Muscle layer of duodenum (tissue), 2 donors: ENCODE measurements at regions not wholly inside any gene's neighbourhood (a gene's known extent, or its start where the extent isn't known, plus 50 kb on each side); places are given as distances from the start of the nearest gene placed in this dataset.

Experiments
- H3K27ac ChIP-seq: one replicate; pipeline ENCODE4 v1.7.0; 2013; ENCODE audit warnings: mild to moderate bottlenecking, low read length
- H3K27me3 ChIP-seq: one replicate; pipeline ENCODE4 v1.7.0; 2013; ENCODE audit warnings: low read depth, mild to moderate bottlenecking, control low read depth, low read length
- H3K36me3 ChIP-seq, 2 donors: one replicate each; pipeline ENCODE4 v1.7.0; 2013; ENCODE audit warnings: low read length in 2 of 2, control low read depth in 1 of 2, mild to moderate bottlenecking in 1 of 2; ENCODE audit not compliant: insufficient read depth in 2 of 2, control insufficient read depth in 1 of 2
- H3K4me1 ChIP-seq, 2 donors: one replicate each; pipeline ENCODE4 v1.7.0; 2013; ENCODE audit warnings: low read length in 2 of 2, mild to moderate bottlenecking in 2 of 2, control low read depth in 1 of 2, moderate library complexity in 1 of 2; ENCODE audit not compliant: insufficient read depth in 2 of 2, control insufficient read depth in 1 of 2
- H3K4me3 ChIP-seq, 2 donors: one replicate each; pipeline ENCODE4 v1.7.0; 2013; ENCODE audit warnings: low read length in 2 of 2, low read depth in 1 of 2, mild to moderate bottlenecking in 1 of 2
- H3K9me3 ChIP-seq, 2 donors: one replicate each; pipeline ENCODE4 v1.7.0; 2013; ENCODE audit warnings: low read length in 2 of 2, control low read depth in 1 of 2, mild to moderate bottlenecking in 1 of 2; ENCODE audit not compliant: control insufficient read depth in 1 of 2
- donor health status: healthy.

GRCh38 chr6:126117251-126117650 is 130.9 kb downstream of the TRMT11 start:
- H3K4me3 ChIP-seq, result no peak overlapping the region
- H3K27ac ChIP-seq, result no peak overlapping the region
- no peaks in the 10 kb centered on the region for H3K36me3 ChIP-seq
- H3K4me1 ChIP-seq, result no peaks in the 10 kb centered on the region
- H3K27me3 ChIP-seq, result no peaks in the 10 kb centered on the region
- no peaks in the 10 kb centered on the region for H3K9me3 ChIP-seq

- Histone ChIP-seq H3K9me3 (no peaks in the 10 kb centered on the region), H3K27me3 (no peaks in the 10 kb centered on the region), H3K4me3 (no peak overlapping the region), H3K36me3 (no peaks in the 10 kb centered on the region), H3K4me1 (no peaks in the 10 kb centered on the region), H3K27ac (no peak overlapping the region)
Observed at GRCh38 chr6:126118058-126118755, 131.9 kb downstream of the TRMT11 start.

GRCh38 chr6:126118936-126119335 is 132.6 kb downstream of the TRMT11 start:
- H3K9me3 ChIP-seq, result no peaks in the 10 kb centered on the region
- H3K27ac ChIP-seq, result no peak overlapping the region
- no peaks in the 10 kb centered on the region for H3K36me3 ChIP-seq
- no peak overlapping the region for H3K4me3 ChIP-seq
- H3K27me3 ChIP-seq, result no peaks in the 10 kb centered on the region
- H3K4me1 ChIP-seq, result no peaks in the 10 kb centered on the region

GRCh38 chr6:126123226-126123625 is 136.9 kb downstream of the TRMT11 start:
- no peaks in the 10 kb centered on the region for H3K9me3 ChIP-seq
- H3K36me3 ChIP-seq, result no peaks in the 10 kb centered on the region
- no peak overlapping the region for H3K4me3 ChIP-seq
- no peaks in the 10 kb centered on the region for H3K4me1 ChIP-seq
- H3K27ac ChIP-seq, result no peak overlapping the region
- H3K27me3 ChIP-seq, result no peaks in the 10 kb centered on the region

- no peaks in the 10 kb centered on the region for H3K9me3 ChIP-seq
- no peak overlapping the region for H3K4me3 ChIP-seq
- no peaks in the 10 kb centered on the region for H3K4me1 ChIP-seq
- no peaks in the 10 kb centered on the region for H3K36me3 ChIP-seq
- no peak overlapping the region for H3K27ac ChIP-seq
- no peaks in the 10 kb centered on the region for H3K27me3 ChIP-seq
Observed at GRCh38 chr6:126127659-126128058, 141.3 kb downstream of the TRMT11 start.

- H3K9me3 ChIP-seq, result no peaks in the 10 kb centered on the region
- H3K27ac ChIP-seq, result no peak overlapping the region
- H3K4me3 ChIP-seq, result no peak overlapping the region
- H3K27me3 ChIP-seq, result no peaks in the 10 kb centered on the region
- H3K4me1 ChIP-seq, result no peaks in the 10 kb centered on the region
- H3K36me3 ChIP-seq, result no peaks in the 10 kb centered on the region
Observed at GRCh38 chr6:126131246-126131645, 144.9 kb downstream of the TRMT11 start.

- Histone ChIP-seq H3K4me3 (no peak overlapping the region), H3K36me3 (no peaks in the 10 kb centered on the region), H3K9me3 (no peaks in the 10 kb centered on the region), H3K27me3 (no peaks in the 10 kb centered on the region), H3K27ac (no peak overlapping the region), H3K4me1 (no peaks in the 10 kb centered on the region)
Observed at GRCh38 chr6:126133984-126134383, 147.6 kb downstream of the TRMT11 start.

GRCh38 chr6:126134491-126134890 is 148.2 kb downstream of the TRMT11 start:
- H3K9me3 ChIP-seq, result no peaks in the 10 kb centered on the region

GRCh38 chr6:126140015-126140414 is 153.7 kb downstream of the TRMT11 start:
- H3K4me3 ChIP-seq, result no peak overlapping the region
- H3K4me1 ChIP-seq, result peaks cover 0 to 8% of the 10 kb centered on the region in 2 donors
- H3K9me3 ChIP-seq, result no peaks in the 10 kb centered on the region
- H3K27ac ChIP-seq, result no peak overlapping the region
- no peaks in the 10 kb centered on the region for H3K36me3 ChIP-seq
- H3K27me3 ChIP-seq, result no peaks in the 10 kb centered on the region

More at GRCh38 chr6:126134491-126134890, 148.2 kb downstream of the TRMT11 start:
- no peaks in the 10 kb centered on the region for H3K36me3 ChIP-seq
- H3K4me1 ChIP-seq, result no peaks in the 10 kb centered on the region
- no peak overlapping the region for H3K4me3 ChIP-seq
- H3K27ac ChIP-seq, result no peak overlapping the region
- no peaks in the 10 kb centered on the region for H3K27me3 ChIP-seq

GRCh38 chr6:126143761-126144251 is 157.5 kb downstream of the TRMT11 start:
- no peaks in the 10 kb centered on the region for H3K9me3 ChIP-seq
- H3K27ac ChIP-seq, result no peak overlapping the region
- H3K4me3 ChIP-seq, result no peak overlapping the region
- no peaks in the 10 kb centered on the region for H3K36me3 ChIP-seq
- H3K27me3 ChIP-seq, result no peaks in the 10 kb centered on the region
- H3K4me1 ChIP-seq, result peaks cover 0 to 12% of the 10 kb centered on the region in 2 donors

- Histone ChIP-seq H3K4me3 (peak overlapping the region in 1 of 2 donors; percentile 13), H3K27ac (no peak overlapping the region), H3K4me1 (peaks cover 0 to 12% of the 10 kb centered on the region in 2 donors), H3K36me3 (no peaks in the 10 kb centered on the region), H3K27me3 (no peaks in the 10 kb centered on the region), H3K9me3 (no peaks in the 10 kb centered on the region)
Observed at GRCh38 chr6:126145351-126145750, 159.0 kb downstream of the TRMT11 start.

GRCh38 chr6:126147291-126147815 is 161.0 kb downstream of the TRMT11 start:
- Histone ChIP-seq H3K9me3 (no peaks in the 10 kb centered on the region), H3K36me3 (no peaks in the 10 kb centered on the region), H3K4me1 (peaks cover 0 to 12% of the 10 kb centered on the region in 2 donors), H3K27ac (no peak overlapping the region), H3K27me3 (no peaks in the 10 kb centered on the region), H3K4me3 (no peak overlapping the region)
